ENCODE measurements at regions not wholly inside any gene's neighbourhood (a gene's known extent, or its start where the extent isn't known, plus 50 kb on each side); places are given as distances from the start of the nearest gene placed in this dataset.

- no peak for DNase-seq (ENCODE audit: low spot score)
Measured at GRCh38 chr3:180341516-180341915, 260.4 kb upstream of the TTC14 start.

GRCh38 chr3:180351601-180352000, 250.4 kb upstream of the TTC14 start:
- DNase-seq (ENCODE audit: low spot score): no peak

- no peak for DNase-seq (ENCODE audit: low spot score)
Measured at GRCh38 chr3:180352261-180352660, 249.7 kb upstream of the TTC14 start.

GRCh38 chr3:180354214-180354613, 247.7 kb upstream of the TTC14 start:
- no peak for DNase-seq (ENCODE audit: low spot score)

GRCh38 chr3:180358179-180358578, 243.8 kb upstream of the TTC14 start:
- DNase-seq (ENCODE audit: low spot score): no peak

- no peak for DNase-seq (ENCODE audit: low spot score)
Measured at GRCh38 chr3:180359061-180359952, 242.7 kb upstream of the TTC14 start.

- DNase-seq (ENCODE audit: low spot score): no peak
Measured at GRCh38 chr3:180359953-180360279, 242.0 kb upstream of the TTC14 start.

- DNase-seq (ENCODE audit: low spot score): no peak
Measured at GRCh38 chr3:180362081-180362480, 239.9 kb upstream of the TTC14 start.

GRCh38 chr3:180375831-180376230, 226.1 kb upstream of the TTC14 start:
- no peak for DNase-seq (ENCODE audit: low spot score)

GRCh38 chr3:180378496-180378895, 223.5 kb upstream of the TTC14 start:
- no peak for DNase-seq (ENCODE audit: low spot score)

GRCh38 chr3:180382638-180383180, 219.3 kb upstream of the TTC14 start:
- DNase-seq (ENCODE audit: low spot score): no peak

GRCh38 chr3:180383332-180384020, 218.5 kb upstream of the TTC14 start:
- no peak for DNase-seq (ENCODE audit: low spot score)

- DNase-seq (ENCODE audit: low spot score): no peak
Measured at GRCh38 chr3:180390313-180390712, 211.7 kb upstream of the TTC14 start.

- DNase-seq (ENCODE audit: low spot score): no peak
Measured at GRCh38 chr3:180391001-180391400, 211.0 kb upstream of the TTC14 start.

- no peak for DNase-seq (ENCODE audit: low spot score)
Measured at GRCh38 chr3:180401226-180401625, 200.7 kb upstream of the TTC14 start.

GRCh38 chr3:180402471-180403073, 199.4 kb upstream of the TTC14 start:
- DNase-seq (ENCODE audit: low spot score): no peak

GRCh38 chr3:180403156-180403555, 198.8 kb upstream of the TTC14 start:
- DNase-seq (ENCODE audit: low spot score): no peak

GRCh38 chr3:180408654-180409053, 193.3 kb upstream of the TTC14 start:
- DNase-seq (ENCODE audit: low spot score): no peak

GRCh38 chr3:180409170-180409569, 192.8 kb upstream of the TTC14 start:
- DNase-seq (ENCODE audit: low spot score): no peak

- DNase-seq (ENCODE audit: low spot score): no peak
Measured at GRCh38 chr3:180409883-180410282, 192.1 kb upstream of the TTC14 start.

- DNase-seq (ENCODE audit: low spot score): no peak
Measured at GRCh38 chr3:180414157-180414556, 187.8 kb upstream of the TTC14 start.

- DNase-seq (ENCODE audit: low spot score): no peak
Measured at GRCh38 chr3:180416111-180416594, 185.8 kb upstream of the TTC14 start.

GRCh38 chr3:180417241-180417640, 184.7 kb upstream of the TTC14 start:
- DNase-seq (ENCODE audit: low spot score): no peak
